ENCODE measurements at regions not wholly inside any gene's neighbourhood (a gene's known extent, or its start where the extent isn't known, plus 50 kb on each side); places are given as distances from the start of the nearest gene placed in this dataset.

DNA sequence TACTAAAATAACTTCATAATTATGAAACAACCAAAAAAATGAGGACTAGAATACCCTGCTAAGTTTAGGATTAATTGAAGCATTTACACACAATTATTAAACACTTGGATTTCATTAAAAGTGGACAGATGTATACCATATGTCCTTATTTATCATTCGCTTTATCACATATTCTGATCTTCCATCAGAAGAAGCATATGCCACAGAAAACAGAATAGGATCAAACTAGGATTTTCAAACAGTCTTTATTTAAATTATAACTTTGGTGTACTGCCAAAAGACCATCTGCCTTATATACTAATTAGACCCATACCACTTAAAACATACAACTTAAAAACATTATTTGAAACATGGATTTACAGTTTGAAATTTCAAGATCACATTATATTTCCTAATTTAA lies 727.1 kb upstream of the KLHL1 start:
- H3K4me3 ChIP-seq (ENCODE audit: low read length) = no peak overlapping the region
- H3K27me3 ChIP-seq (ENCODE audit: control insufficient read depth, insufficient read depth, low read length) = no peaks in the 10 kb centered on the region
- H3K9ac ChIP-seq (ENCODE audit: low read length) = no peak overlapping the region
- no peak overlapping the region for H3K27ac ChIP-seq (ENCODE audit: low read depth, low read length)
- no peaks in the 10 kb centered on the region for H3K4me1 ChIP-seq (ENCODE audit: control insufficient read depth, insufficient read depth, low read length)
- no peaks in the 10 kb centered on the region for H3K36me3 ChIP-seq (ENCODE audit: control insufficient read depth, insufficient read depth, low read length)

DNA sequence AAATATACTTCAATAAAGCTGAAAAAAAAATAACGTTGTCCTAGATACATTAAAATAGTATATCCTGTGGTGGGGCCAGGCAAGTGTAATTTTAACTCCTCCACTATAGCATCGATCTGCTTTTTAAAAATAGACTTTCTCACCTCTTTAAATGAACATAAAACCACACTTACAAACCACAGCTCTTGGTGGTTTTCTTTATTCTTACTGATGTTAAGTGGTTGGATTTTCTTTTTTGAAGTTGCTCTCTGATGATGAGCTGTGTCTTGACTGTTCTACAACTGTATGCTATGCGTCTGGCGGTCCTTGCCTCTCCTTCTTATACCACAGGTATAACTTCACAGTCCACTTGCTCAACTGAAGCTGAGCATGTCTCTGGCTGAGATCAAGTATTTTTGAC lies 721.5 kb upstream of the KLHL1 start:
- Histone ChIP-seq H3K4me3 (ENCODE audit: low read length) (no peak overlapping the region), H3K36me3 (ENCODE audit: control insufficient read depth, insufficient read depth, low read length) (no peaks in the 10 kb centered on the region), H3K9ac (ENCODE audit: low read length) (no peak overlapping the region), H3K27me3 (ENCODE audit: control insufficient read depth, insufficient read depth, low read length) (no peaks in the 10 kb centered on the region), H3K4me1 (ENCODE audit: control insufficient read depth, insufficient read depth, low read length) (no peaks in the 10 kb centered on the region), H3K27ac (ENCODE audit: low read depth, low read length) (no peak overlapping the region)

DNA sequence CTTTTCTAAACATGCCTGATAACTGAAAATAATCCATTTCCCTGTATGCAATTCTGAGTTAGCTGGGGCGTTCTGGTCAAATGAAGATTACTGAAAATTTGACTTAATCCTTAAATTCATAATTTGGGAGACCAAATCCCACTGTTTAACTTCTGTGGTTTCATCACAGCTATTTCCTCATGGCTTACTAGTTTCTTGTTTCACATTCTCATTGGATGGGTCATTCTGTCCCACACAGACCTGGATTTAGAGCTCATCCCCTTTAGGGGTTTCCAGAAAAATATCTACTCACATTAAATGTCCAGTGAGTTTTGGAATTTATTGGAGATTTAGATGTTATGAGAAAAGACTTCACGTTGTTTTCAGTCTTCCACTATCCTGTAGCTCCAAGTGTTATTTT lies 709.3 kb upstream of the KLHL1 start:
- no peak overlapping the region for H3K9ac ChIP-seq (ENCODE audit: low read length)
- H3K4me3 ChIP-seq (ENCODE audit: low read length) = no peak overlapping the region
- H3K4me1 ChIP-seq (ENCODE audit: control insufficient read depth, insufficient read depth, low read length) = no peaks in the 10 kb centered on the region
- no peaks in the 10 kb centered on the region for H3K27me3 ChIP-seq (ENCODE audit: control insufficient read depth, insufficient read depth, low read length)
- H3K36me3 ChIP-seq (ENCODE audit: control insufficient read depth, insufficient read depth, low read length) = no peaks in the 10 kb centered on the region
- no peak overlapping the region for H3K27ac ChIP-seq (ENCODE audit: low read depth, low read length)

DNA sequence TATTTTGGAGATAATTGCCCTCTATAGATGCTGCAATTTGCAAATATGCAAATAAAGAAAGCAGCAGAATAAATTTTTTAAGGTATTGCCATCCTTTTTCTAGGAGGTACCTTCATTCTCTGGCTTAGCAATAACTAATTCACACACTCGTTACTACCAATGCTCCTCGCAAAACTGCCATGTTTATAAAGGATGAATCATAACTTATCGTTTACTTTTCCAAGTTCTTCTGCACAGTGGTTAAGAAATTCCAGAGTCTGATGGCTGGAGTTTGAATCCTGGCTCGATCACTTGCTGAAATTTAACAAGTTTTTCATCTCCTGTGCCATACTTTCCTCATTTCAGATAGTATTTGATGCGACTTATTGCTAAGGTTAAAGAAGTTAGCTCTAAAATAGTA lies 708.6 kb upstream of the KLHL1 start:
- no peak overlapping the region for H3K27ac ChIP-seq (ENCODE audit: low read depth, low read length)
- H3K4me1 ChIP-seq (ENCODE audit: control insufficient read depth, insufficient read depth, low read length) = no peaks in the 10 kb centered on the region
- no peak overlapping the region for H3K4me3 ChIP-seq (ENCODE audit: low read length)
- no peaks in the 10 kb centered on the region for H3K36me3 ChIP-seq (ENCODE audit: control insufficient read depth, insufficient read depth, low read length)
- no peak overlapping the region for H3K9ac ChIP-seq (ENCODE audit: low read length)
- no peaks in the 10 kb centered on the region for H3K27me3 ChIP-seq (ENCODE audit: control insufficient read depth, insufficient read depth, low read length)

DNA sequence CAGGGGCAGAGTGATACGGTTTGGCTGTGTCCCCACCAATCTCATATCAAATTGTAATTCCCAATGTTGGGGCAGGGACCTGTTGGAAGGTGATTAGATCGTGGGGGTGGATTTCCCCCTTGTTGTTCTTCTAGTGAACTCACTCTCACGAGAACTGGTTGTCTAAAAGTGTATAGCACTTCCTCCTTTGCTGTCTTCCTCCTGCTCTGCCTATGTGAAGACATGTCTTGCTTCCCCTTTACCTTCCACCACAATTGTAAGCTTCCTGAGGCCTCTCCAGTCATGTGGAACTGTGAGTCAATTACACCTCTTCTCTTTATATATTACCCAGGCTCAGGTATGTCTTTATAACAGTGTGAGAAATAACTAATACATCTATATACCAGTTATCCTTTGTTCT lies 706.4 kb upstream of the KLHL1 start:
- Histone ChIP-seq H3K27me3 (ENCODE audit: control insufficient read depth, insufficient read depth, low read length) (no peaks in the 10 kb centered on the region), H3K36me3 (ENCODE audit: control insufficient read depth, insufficient read depth, low read length) (no peaks in the 10 kb centered on the region), H3K9ac (ENCODE audit: low read length) (no peak overlapping the region), H3K27ac (ENCODE audit: low read depth, low read length) (no peak overlapping the region), H3K4me3 (ENCODE audit: low read length) (no peak overlapping the region), H3K4me1 (ENCODE audit: control insufficient read depth, insufficient read depth, low read length) (no peaks in the 10 kb centered on the region)

DNA sequence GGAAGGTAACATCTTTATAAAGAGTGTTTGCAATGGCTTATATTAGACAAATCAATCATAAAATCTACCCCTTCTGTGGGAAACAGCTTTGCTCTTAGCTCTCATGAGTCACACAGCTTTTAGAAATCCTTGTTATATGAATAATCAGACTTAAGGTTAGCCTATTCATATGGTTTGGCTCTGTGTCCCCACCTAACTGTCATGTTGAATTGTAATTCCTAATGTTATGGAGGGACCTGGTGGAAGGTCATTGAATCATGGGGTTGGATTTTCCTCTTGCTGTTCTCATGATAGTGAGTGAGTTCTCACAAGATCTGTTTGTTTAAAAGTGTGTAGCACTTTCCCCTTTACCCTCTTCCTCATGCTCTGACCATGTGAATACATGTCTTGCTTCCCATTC lies 704.2 kb upstream of the KLHL1 start:
- H3K36me3 ChIP-seq (ENCODE audit: control insufficient read depth, insufficient read depth, low read length) = no peaks in the 10 kb centered on the region
- no peaks in the 10 kb centered on the region for H3K27me3 ChIP-seq (ENCODE audit: control insufficient read depth, insufficient read depth, low read length)
- no peak overlapping the region for H3K4me3 ChIP-seq (ENCODE audit: low read length)
- no peak overlapping the region for H3K27ac ChIP-seq (ENCODE audit: low read depth, low read length)
- H3K4me1 ChIP-seq (ENCODE audit: control insufficient read depth, insufficient read depth, low read length) = no peaks in the 10 kb centered on the region
- no peak overlapping the region for H3K9ac ChIP-seq (ENCODE audit: low read length)

DNA sequence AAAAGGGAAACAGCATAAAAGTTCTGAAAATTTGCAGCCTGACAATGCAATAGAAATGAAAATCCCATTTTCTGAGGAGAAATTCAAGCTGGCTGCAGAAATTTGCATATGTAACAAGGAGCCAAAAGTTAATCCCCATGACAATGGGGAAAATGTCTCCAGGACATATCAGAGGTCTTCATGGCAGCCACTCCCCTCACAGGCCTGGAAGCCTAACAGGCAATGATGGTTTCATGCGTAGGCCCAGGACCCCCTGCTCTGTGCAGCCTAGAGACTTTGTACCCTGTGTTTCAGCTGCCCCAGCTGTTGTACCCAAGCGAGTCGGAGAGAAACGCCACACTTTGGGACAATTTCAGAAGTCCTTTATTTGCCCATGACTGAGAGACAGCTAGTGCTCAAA lies 701.3 kb upstream of the KLHL1 start:
- Histone ChIP-seq H3K4me1 (ENCODE audit: control insufficient read depth, insufficient read depth, low read length) (no peaks in the 10 kb centered on the region), H3K4me3 (ENCODE audit: low read length) (no peak overlapping the region), H3K9ac (ENCODE audit: low read length) (no peak overlapping the region), H3K36me3 (ENCODE audit: control insufficient read depth, insufficient read depth, low read length) (no peaks in the 10 kb centered on the region), H3K27ac (ENCODE audit: low read depth, low read length) (no peak overlapping the region), H3K27me3 (ENCODE audit: control insufficient read depth, insufficient read depth, low read length) (no peaks in the 10 kb centered on the region)

DNA sequence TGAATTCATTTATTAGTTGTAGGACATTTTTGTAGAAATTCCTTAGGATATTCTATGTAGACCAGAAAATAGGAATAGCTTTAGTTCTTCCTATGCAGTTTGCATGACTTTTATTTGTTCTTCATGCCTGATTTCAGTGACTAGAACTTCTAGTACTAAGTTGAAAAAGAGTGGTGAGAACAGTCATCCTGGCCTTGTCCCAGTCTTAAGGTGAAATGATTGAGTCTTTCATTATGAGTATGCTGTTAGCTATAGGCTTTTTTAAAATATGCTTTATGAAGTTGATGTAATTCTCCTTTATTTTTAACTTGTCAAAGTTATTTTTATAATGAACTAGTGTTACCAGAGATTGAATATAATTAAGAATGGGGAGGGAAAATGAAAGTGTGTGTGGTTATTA lies 690.1 kb upstream of the KLHL1 start:
- Histone ChIP-seq H3K27me3 (ENCODE audit: control insufficient read depth, insufficient read depth, low read length) (no peaks in the 10 kb centered on the region), H3K4me3 (ENCODE audit: low read length) (no peak overlapping the region)

DNA sequence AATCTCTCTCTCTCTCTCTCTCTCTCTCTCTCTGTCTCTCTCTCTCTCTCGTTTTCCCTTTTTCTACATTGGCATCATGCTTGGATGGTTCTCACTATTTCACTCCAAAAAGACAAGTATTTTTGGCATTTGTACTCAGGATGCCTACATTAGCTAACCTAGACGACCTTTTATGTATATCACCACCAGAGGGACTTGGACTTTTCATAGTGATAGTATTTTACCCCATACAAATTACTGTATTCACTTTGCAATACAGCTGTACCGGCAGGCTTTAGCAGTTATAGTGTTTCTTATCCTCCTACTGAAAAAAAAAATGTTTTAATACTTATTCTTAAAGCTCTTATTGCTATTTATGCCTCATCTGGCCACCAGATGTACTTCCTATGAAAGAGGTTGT lies 687.2 kb upstream of the KLHL1 start:
- Histone ChIP-seq H3K9ac (ENCODE audit: low read length) (no peak overlapping the region), H3K27ac (ENCODE audit: low read depth, low read length) (no peak overlapping the region), H3K4me3 (ENCODE audit: low read length) (no peak overlapping the region), H3K27me3 (ENCODE audit: control insufficient read depth, insufficient read depth, low read length) (no peaks in the 10 kb centered on the region), H3K36me3 (ENCODE audit: control insufficient read depth, insufficient read depth, low read length) (no peaks in the 10 kb centered on the region), H3K4me1 (ENCODE audit: control insufficient read depth, insufficient read depth, low read length) (no peaks in the 10 kb centered on the region)

More for the DNA sequence above, 690.1 kb upstream of the KLHL1 start:
- Histone ChIP-seq H3K9ac (ENCODE audit: low read length) (no peak overlapping the region), H3K4me1 (ENCODE audit: control insufficient read depth, insufficient read depth, low read length) (no peaks in the 10 kb centered on the region), H3K36me3 (ENCODE audit: control insufficient read depth, insufficient read depth, low read length) (no peaks in the 10 kb centered on the region), H3K27ac (ENCODE audit: low read depth, low read length) (no peak overlapping the region)

DNA sequence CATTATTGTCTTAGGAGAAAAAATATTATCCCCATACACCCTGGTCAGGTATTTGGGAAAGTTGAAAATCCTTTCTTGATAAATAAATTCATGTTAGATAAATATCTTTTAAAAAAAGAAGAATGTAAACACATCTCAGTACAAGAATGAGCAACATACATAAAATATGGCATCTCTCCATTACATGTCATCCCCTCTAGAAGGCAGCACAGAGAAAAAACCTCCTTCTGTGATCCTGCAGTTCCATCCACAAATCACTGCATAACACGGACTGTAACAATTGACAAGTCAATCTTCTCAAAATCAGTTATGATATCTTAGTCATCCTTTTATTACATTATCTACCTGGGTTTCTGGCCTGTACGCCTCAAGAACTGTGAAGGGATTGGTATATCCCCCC lies 683.9 kb upstream of the KLHL1 start:
- Histone ChIP-seq H3K9ac (ENCODE audit: low read length) (no peak overlapping the region), H3K4me1 (ENCODE audit: control insufficient read depth, insufficient read depth, low read length) (no peaks in the 10 kb centered on the region), H3K36me3 (ENCODE audit: control insufficient read depth, insufficient read depth, low read length) (no peaks in the 10 kb centered on the region), H3K4me3 (ENCODE audit: low read length) (no peak overlapping the region), H3K27ac (ENCODE audit: low read depth, low read length) (no peak overlapping the region), H3K27me3 (ENCODE audit: control insufficient read depth, insufficient read depth, low read length) (no peaks in the 10 kb centered on the region)

DNA sequence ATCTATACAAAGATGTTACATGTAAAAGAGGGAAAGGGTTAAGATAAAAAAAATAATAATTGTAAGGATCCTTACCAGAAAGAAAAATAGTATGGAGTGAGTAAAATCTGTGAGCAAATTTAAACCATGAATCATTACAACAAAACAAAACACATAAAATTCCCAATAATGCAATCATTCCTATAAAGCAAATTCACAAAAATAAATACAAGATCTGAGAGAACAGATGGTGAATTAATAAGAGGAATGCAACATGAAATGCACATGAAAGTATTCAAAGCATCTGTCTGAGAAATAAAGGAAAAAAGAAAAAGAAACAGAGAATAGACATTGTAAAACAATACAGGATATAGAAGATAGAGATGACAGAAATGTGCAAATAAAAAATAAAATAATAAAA lies 681.5 kb upstream of the KLHL1 start:
- no peaks in the 10 kb centered on the region for H3K36me3 ChIP-seq (ENCODE audit: control insufficient read depth, insufficient read depth, low read length)
- no peaks in the 10 kb centered on the region for H3K4me1 ChIP-seq (ENCODE audit: control insufficient read depth, insufficient read depth, low read length)
- H3K9ac ChIP-seq (ENCODE audit: low read length) = no peak overlapping the region
- H3K27ac ChIP-seq (ENCODE audit: low read depth, low read length) = no peak overlapping the region
- no peak overlapping the region for H3K4me3 ChIP-seq (ENCODE audit: low read length)
- H3K27me3 ChIP-seq (ENCODE audit: control insufficient read depth, insufficient read depth, low read length) = no peaks in the 10 kb centered on the region

DNA sequence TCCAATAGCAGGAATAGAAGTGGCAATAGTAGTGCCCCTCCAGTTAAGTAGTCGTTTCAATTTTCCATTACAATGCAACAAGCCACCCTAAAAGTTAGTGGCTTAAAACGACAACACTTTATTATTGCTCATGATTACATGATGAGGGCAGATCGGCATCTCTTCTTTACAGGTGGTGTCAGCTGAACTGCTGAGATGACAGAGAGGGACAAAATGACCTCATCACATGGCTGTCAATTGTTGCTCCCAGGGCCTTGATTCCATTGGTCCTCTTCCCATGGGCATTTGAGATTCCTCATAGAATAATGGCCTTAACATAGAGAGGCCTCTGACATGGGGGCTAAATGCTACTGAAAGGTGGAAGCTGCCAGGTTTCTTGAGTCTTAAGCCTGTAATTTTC lies 679.8 kb upstream of the KLHL1 start:
- no peaks in the 10 kb centered on the region for H3K36me3 ChIP-seq (ENCODE audit: control insufficient read depth, insufficient read depth, low read length)

DNA sequence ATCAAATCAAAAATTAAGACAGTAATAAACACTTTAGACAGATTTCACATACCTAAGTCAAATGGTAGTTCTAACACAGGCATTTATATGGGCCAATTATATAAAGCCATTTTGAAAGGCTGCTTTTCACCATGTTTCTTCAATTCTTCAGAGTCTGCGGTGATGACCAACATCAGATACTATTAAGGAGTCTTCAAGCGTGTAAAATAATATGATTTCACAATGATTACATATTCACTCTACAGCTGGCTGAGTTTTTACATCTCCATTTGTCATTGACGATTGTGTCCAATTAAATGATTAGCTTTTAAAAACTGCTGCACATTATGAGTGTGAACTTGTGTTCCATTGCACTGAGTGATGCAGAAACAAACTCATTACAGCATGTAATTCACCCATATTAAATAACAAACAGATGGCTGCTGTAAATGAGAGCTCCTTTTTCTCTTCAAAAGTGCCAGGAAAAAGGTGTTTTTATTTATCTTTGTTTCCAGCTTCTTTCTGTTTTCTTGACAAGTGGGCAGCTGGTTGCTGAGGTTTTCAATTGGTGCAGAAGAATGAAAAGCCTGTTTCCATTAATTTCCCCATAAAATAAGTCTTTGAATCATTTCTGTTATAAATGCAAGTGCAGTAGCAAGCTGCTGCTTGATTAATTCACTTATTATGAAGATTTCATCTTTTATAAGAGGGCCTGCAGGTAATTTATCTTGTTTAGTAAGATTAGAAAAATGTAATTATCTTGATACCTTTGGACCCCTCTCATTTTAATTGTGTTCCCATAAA lies 676.1 kb upstream of the KLHL1 start:
- H3K4me1 ChIP-seq (ENCODE audit: control insufficient read depth, insufficient read depth, low read length) = no peaks in the 10 kb centered on the region
- H3K27ac ChIP-seq (ENCODE audit: low read depth, low read length) = no peak overlapping the region
- no peak overlapping the region for H3K9ac ChIP-seq (ENCODE audit: low read length)
- H3K4me3 ChIP-seq (ENCODE audit: low read length) = no peak overlapping the region
- H3K36me3 ChIP-seq (ENCODE audit: control insufficient read depth, insufficient read depth, low read length) = no peaks in the 10 kb centered on the region
- H3K27me3 ChIP-seq (ENCODE audit: control insufficient read depth, insufficient read depth, low read length) = no peaks in the 10 kb centered on the region

More for the DNA sequence above, 679.8 kb upstream of the KLHL1 start:
- Histone ChIP-seq H3K27me3 (ENCODE audit: control insufficient read depth, insufficient read depth, low read length) (no peaks in the 10 kb centered on the region), H3K4me1 (ENCODE audit: control insufficient read depth, insufficient read depth, low read length) (no peaks in the 10 kb centered on the region), H3K27ac (ENCODE audit: low read depth, low read length) (no peak overlapping the region), H3K9ac (ENCODE audit: low read length) (no peak overlapping the region), H3K4me3 (ENCODE audit: low read length) (no peak overlapping the region)
